HL-60 (cell line): ENCODE measurements at regions not wholly inside any gene's neighbourhood (a gene's known extent, or its start where the extent isn't known, plus 50 kb on each side); places are given as distances from the start of the nearest gene placed in this dataset.

ENCODE experiments used
- DNase-seq, 2 experiments: peaks; one replicate each; pipeline ENCODE4 v3.0.0-alpha.2; 2010 to 2020; ENCODE audit warnings: low read depth in 1 of 2, low spot score in 1 of 2
- H3K27ac ChIP-seq: fragments of 250-450 bp; sonication (Bioruptor Pico); replicated peaks from 2 replicates; pipeline ENCODE4 v1.5.1; 2020; ENCODE audit warnings: mild to moderate bottlenecking, moderate library complexity
- H3K27me3 ChIP-seq: fragments of 250-450 bp; sonication (Bioruptor Pico); 2 replicates; pipeline ENCODE4 v1.5.1; 2021; ENCODE audit warnings: mild to moderate bottlenecking, moderate library complexity; ENCODE audit not compliant: insufficient read depth, poor library complexity, severe bottlenecking
- H3K4me3 ChIP-seq: replicated peaks from 2 replicates; pipeline ENCODE4 v1.5.1; 2011; ENCODE audit warnings: mild to moderate bottlenecking, control low read depth, low read length; ENCODE audit not compliant: insufficient read depth
- CTCF ChIP-seq: IDR thresholded peaks from one replicate; pipeline ENCODE4 v1.5.1; 2011; ENCODE audit warnings: low read length, control low read depth, inconsistent platforms; ENCODE audit not compliant: insufficient read depth
- GABPA ChIP-seq: IDR thresholded peaks from 2 replicates; pipeline ENCODE4 v1.6.1; 2012; ENCODE audit warnings: low read depth
- POLR2AphosphoS5 ChIP-seq: IDR thresholded peaks from 2 replicates; pipeline ENCODE4 v1.6.1; 2012; ENCODE audit warnings: low read depth
- REST ChIP-seq: IDR thresholded peaks from 2 replicates; pipeline ENCODE4 v1.6.1; 2012; ENCODE audit warnings: low read depth; ENCODE audit not compliant: insufficient replicate concordance
- SPI1 ChIP-seq: IDR thresholded peaks from 2 replicates; pipeline ENCODE4 v1.6.1; 2012; ENCODE audit warnings: low read depth, mild to moderate bottlenecking, borderline replicate concordance

- no peak for DNase-seq
- Histone ChIP-seq H3K27me3 (no peaks in the 10 kb centered on the region), H3K4me3 (no peak overlapping the region), H3K27ac (no peak overlapping the region)
- no peak for TF ChIP-seq POLR2AphosphoS5
- TF ChIP-seq REST: no peak
- no peak for TF ChIP-seq SPI1
- TF ChIP-seq GABPA: no peak
- TF ChIP-seq CTCF: no peak
Measured at GRCh38 chr1:58017641-58018040, 528.9 kb downstream of the OMA1 start.

GRCh38 chr1:58013237-58013636, 533.3 kb downstream of the OMA1 start:
- no peak overlapping the region for H3K4me3 ChIP-seq
- H3K27ac ChIP-seq: no peak overlapping the region
- no peak for DNase-seq
- TF ChIP-seq CTCF (no peak), SPI1 (no peak), REST (no peak), POLR2AphosphoS5 (no peak), GABPA (no peak)
- no peaks in the 10 kb centered on the region for H3K27me3 ChIP-seq

- no peak for DNase-seq
- no peaks in the 10 kb centered on the region for H3K27me3 ChIP-seq
- H3K4me3 ChIP-seq: no peak overlapping the region
- TF ChIP-seq GABPA: no peak
- no peak for TF ChIP-seq SPI1
- no peak for TF ChIP-seq CTCF
- TF ChIP-seq REST: no peak
- no peak for TF ChIP-seq POLR2AphosphoS5
- no peak overlapping the region for H3K27ac ChIP-seq
Measured at GRCh38 chr1:58011978-58012377, 534.5 kb downstream of the OMA1 start.
